HEK293T (cell line): ENCODE measurements at regions not wholly inside any gene's neighbourhood (a gene's known extent, or its start where the extent isn't known, plus 50 kb on each side); places are given as distances from the start of the nearest gene placed in this dataset.

Experiments used
- ARNT ChIP-seq: fragments of 450-650 bp; IDR thresholded peaks from 2 replicates; pipeline ENCODE4 v1.6.1; 2017; ENCODE audit warnings: mild to moderate bottlenecking
- FOXA1 ChIP-seq: fragments of 450-650 bp; IDR thresholded peaks from 2 replicates; pipeline ENCODE4 v1.6.1; 2016; ENCODE audit warnings: mild to moderate bottlenecking

DNA sequence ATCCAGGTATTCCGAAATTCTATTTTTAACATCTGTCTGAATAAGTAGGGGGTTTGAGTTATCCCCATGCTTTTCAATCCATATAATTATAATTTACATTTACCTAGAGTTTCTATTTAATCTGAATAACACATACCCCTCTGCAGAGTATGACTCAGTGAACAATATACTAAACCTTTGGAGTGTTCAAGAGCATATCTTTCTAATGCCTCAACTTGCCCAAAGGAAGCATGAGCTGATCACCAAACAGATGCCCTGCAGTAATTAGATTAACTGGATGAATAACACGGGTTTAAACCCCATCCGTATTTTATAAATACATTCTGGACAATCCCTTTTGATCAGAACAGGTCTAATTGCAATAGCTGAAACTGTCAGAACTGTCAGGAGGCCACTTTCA is 897.1 kb downstream of the TFAP2A start:
- TF ChIP-seq FOXA1, result no peak
- TF ChIP-seq ARNT, result no peak
